ENCODE measurements at regions not wholly inside any gene's neighbourhood (a gene's known extent, or its start where the extent isn't known, plus 50 kb on each side); places are given as distances from the start of the nearest gene placed in this dataset.

DNA sequence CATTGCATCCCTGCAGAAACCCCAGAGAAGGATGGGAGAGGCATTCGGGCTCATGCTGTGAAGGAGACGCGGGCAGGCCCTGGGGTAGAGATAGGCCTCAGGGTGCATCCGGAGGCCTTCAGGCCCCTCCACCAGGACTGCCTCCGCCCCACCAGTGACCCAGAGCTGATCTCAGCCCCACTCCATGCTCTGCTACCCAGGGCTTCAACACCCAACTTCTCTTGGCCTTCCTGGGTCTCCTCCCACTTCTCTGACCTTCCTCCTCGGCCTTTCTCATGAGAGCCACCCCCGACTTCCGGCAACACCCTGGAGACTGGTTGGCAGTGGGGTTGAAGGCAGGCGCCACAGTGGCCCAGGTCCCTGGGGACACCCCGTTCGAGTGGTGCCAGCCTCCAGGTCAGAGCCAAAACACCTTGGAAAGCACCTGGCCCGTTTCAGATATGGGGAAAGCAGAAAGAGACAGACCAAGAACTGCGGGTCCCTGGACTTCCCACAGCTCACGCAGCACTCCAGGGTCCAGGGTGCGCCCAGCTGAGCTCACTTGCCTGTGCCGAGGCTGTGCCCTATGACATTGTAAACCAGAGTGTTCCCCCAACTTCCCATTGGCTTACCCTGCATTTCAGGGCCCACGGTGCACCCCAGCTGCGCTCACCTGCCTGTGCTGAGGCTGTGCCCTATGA lies 65.1 kb upstream of the OLFM1 start:
- DNase-seq (ENCODE audit: low read depth) = no peak
- TF ChIP-seq, protein P1, sequence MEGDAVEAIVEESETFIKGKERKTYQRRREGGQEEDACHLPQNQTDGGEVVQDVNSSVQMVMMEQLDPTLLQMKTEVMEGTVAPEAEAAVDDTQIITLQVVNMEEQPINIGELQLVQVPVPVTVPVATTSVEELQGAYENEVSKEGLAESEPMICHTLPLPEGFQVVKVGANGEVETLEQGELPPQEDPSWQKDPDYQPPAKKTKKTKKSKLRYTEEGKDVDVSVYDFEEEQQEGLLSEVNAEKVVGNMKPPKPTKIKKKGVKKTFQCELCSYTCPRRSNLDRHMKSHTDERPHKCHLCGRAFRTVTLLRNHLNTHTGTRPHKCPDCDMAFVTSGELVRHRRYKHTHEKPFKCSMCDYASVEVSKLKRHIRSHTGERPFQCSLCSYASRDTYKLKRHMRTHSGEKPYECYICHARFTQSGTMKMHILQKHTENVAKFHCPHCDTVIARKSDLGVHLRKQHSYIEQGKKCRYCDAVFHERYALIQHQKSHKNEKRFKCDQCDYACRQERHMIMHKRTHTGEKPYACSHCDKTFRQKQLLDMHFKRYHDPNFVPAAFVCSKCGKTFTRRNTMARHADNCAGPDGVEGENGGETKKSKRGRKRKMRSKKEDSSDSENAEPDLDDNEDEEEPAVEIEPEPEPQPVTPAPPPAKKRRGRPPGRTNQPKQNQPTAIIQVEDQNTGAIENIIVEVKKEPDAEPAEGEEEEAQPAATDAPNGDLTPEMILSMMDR (conservative IDR thresholded peaks at IDR 0.05; ENCODE audit: control insufficient read depth, insufficient read depth, low read depth, low read length) = no peak
- H3K4me3 ChIP-seq (ENCODE audit: control insufficient read depth, low read depth, low read length) = no peak overlapping the region

DNA sequence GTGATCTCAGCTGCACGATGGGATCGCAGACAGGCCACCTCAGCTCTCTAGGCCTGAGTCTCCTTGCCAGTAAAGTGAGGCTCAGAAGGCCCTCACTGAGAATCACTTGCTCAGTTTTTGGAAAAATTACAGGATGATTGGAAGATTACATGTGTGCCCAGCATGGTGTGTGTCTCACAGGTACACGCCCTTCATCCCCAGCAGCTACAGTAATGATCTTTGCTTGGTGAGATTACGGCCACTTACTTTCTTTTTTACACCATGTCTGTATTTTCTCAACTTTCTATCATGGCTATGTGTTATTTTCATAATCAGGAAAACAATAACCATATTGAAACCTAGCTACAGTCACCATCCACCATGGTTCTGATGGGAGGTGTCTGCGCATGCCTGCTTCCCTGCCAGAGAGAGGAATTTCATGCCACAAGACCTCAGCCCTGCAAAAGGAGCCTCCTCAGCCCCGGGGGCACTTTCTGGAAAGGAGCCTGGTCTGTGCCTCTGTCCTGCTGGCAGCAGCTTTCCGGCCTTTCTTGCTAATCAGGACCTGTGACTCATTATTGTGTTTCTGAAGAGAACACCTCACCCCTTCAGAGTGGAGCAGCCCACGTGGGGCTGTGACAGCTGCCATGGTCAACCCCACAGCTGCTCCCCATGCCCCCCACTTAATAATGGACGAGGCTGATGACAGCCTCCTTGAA lies 64.2 kb upstream of the OLFM1 start:
- no peak for DNase-seq (ENCODE audit: low read depth)
- TF ChIP-seq, protein P1 (conservative IDR thresholded peaks at IDR 0.05; ENCODE audit: control insufficient read depth, insufficient read depth, low read depth, low read length) = no peak
- H3K4me3 ChIP-seq (ENCODE audit: control insufficient read depth, low read depth, low read length) = no peak overlapping the region

GRCh38 chr9:135023786-135024405 lies 63.6 kb upstream of the OLFM1 start:
- DNase-seq (ENCODE audit: low read depth) = no peak
- TF ChIP-seq, protein P1 (conservative IDR thresholded peaks at IDR 0.05; ENCODE audit: control insufficient read depth, insufficient read depth, low read depth, low read length) = no peak
- H3K4me3 ChIP-seq (ENCODE audit: control insufficient read depth, low read depth, low read length) = no peak overlapping the region

DNA sequence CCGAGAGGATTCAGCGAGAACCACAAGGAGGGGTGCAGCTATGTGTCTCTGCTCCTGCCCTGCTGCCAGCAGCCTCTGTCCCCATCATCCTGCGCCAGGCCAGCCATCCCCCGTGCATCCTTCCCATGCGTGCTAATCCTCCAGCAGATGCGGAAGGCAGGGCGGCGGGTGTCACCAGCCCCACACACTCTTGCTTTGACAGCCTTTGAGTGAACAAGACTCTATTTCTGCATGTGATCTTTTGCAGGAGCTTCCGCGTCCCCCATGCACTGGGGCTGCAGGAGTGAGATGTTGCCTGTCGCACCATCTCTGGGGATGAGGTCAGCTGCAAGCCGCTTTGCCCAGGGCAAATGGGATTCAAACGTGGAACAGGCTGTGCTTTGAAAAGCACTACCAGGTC lies 58.0 kb upstream of the OLFM1 start:
- TF ChIP-seq, protein P1 (conservative IDR thresholded peaks at IDR 0.05; ENCODE audit: control insufficient read depth, insufficient read depth, low read depth, low read length) = no peak
- no peak overlapping the region for H3K4me3 ChIP-seq (ENCODE audit: control insufficient read depth, low read depth, low read length)
- no peak for DNase-seq (ENCODE audit: low read depth)

- no peak overlapping the region for H3K4me3 ChIP-seq (ENCODE audit: control insufficient read depth, low read depth, low read length)
- TF ChIP-seq, protein P1 (conservative IDR thresholded peaks at IDR 0.05; ENCODE audit: control insufficient read depth, insufficient read depth, low read depth, low read length) = no peak
- no peak for DNase-seq (ENCODE audit: low read depth)
These were observed 57.5 kb upstream of the OLFM1 start for GRCh38 chr9:135029871-135030565.

GRCh38 chr9:135030566-135031226 lies 56.8 kb upstream of the OLFM1 start:
- H3K4me3 ChIP-seq (ENCODE audit: control insufficient read depth, low read depth, low read length) = no peak overlapping the region
- DNase-seq (ENCODE audit: low read depth) = no peak
- TF ChIP-seq, protein P1 (conservative IDR thresholded peaks at IDR 0.05; ENCODE audit: control insufficient read depth, insufficient read depth, low read depth, low read length) = no peak

Measured in fibroblast of mammary gland (primary cell).